Stromal cell of bone marrow (primary cell): ENCODE measurements at regions not wholly inside any gene's neighbourhood (a gene's known extent, or its start where the extent isn't known, plus 50 kb on each side); places are given as distances from the start of the nearest gene placed in this dataset.
A peak's percentile ranks its signal among the peaks of the same experiment; 100 is the strongest.
"Not testable (repeated sequence)": the region's sequence is repeated elsewhere in the genome, so short reads cannot be mapped to it uniquely, and the experiment has no call there.

Source experiments
- DNase-seq: peaks from one replicate; pipeline ENCODE4 v3.0.0-alpha.2; 2012; ENCODE audit warnings: low read depth

- no peak for DNase-seq
These were observed 83.6 kb downstream of the PLEKHG1 start for GRCh38 chr6:150683320-150683719.

- DNase-seq = no peak
These were observed 84.5 kb downstream of the PLEKHG1 start for GRCh38 chr6:150684161-150684560.

- DNase-seq = no peak
These were observed 85.2 kb downstream of the PLEKHG1 start for GRCh38 chr6:150684714-150685459.

- no peak for DNase-seq
These were observed 86.2 kb downstream of the PLEKHG1 start for GRCh38 chr6:150685860-150686259.

- DNase-seq = no peak
These were observed 86.9 kb downstream of the PLEKHG1 start for GRCh38 chr6:150686566-150686965.

DNA sequence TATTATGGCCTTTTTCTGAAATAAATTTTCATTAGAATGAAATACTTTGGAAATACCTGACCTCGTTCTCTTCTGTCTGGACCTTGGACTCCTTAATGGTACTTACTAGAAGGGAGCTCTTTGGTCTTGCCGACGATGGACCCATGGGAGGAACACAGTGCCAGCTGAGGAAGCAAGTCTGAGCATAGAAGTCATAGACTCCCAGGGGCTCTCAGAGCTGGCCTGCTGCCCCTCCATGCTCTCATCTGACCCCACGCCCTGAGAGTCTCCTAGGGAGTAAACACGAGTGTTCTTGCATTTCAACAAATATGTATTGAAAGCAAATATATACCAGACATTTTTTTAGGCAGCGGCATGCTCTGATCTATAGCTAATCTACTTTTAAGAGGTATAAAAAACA, 87.8 kb downstream of the PLEKHG1 start:
- DNase-seq = no peak

GRCh38 chr6:150689900-150690590, 90.4 kb downstream of the PLEKHG1 start:
- DNase-seq = no peak

DNA sequence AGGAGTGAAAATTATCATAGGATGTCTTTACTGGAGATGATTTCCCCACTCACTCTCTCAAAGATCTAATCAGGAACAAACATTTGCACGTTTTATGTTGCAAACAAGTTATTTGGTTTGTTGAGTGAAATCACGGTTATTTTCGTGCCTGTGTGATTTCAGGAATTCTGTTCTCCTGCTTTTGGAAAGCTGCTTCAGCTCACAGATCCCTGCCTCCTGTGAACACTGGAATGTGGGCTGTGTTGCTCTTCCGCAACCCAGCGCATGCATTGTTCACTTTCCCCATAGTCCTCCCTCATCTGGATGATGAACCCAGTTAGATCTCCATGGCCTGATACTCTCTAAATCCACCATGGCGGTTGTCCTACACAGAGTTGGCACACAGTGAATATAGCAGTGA, 91.0 kb downstream of the PLEKHG1 start:
- DNase-seq = no peak

- no peak for DNase-seq
These were observed 91.8 kb downstream of the PLEKHG1 start for GRCh38 chr6:150691463-150691862.

DNA sequence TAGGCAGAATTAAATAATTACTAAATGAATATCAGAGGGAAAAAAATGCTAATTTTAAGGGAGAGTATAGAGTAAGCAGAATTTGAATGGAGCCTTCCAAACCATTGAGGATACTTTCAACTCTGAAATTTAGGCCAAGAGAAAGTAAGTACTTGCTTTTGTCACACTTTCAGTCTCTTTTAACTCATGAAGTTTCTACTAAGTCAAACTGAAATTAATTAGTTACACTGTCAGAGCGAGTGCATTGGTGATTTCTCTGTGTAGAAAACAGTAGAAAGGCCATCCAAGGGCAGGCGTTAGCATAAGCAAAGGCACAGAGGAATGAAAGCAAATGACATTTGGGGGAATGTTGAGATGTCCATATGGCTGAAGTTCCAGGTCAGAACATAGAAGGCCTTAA, 92.9 kb downstream of the PLEKHG1 start:
- no peak for DNase-seq

DNA sequence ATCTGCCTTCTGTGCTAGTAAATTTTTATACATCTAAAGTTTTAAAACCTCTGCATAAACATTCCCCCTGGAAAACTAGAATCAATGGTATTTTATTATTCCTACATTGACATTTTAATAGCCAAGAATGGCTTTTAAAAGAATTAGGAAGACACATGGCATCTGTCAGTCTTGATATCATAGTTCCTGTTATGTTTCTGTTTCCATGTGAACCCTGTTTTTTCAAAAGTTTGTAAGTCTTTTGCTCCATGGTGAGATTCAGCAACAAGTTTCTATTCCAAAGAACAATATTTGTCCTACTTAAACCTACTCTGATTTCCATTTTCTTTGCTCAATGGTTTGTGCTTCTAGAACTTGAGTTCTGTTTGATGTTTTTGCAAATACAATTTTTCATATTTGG, 95.2 kb downstream of the PLEKHG1 start:
- no peak for DNase-seq

GRCh38 chr6:150695652-150696051, 96.0 kb downstream of the PLEKHG1 start:
- DNase-seq = no peak

DNA sequence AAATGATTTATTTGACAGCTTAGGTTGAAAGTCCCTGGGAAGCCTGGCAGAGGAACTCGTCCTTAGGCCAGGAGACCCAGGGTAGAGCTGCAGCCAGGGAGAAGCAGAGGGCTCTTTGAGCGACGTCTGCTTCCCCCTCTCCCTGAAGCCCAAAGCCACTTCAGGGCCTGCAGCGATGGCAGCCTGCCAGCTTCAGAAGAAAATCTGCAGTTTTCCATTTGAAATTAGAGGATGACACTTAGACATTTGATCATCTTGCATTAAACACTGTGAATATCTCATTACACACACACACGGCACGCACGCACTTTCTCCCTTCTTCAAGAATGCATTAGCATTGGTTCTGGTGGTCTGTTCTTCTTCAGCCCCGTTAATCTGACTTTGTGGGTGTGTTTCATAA, 96.5 kb downstream of the PLEKHG1 start:
- no peak for DNase-seq

GRCh38 chr6:150696918-150697317, 97.2 kb downstream of the PLEKHG1 start:
- not testable (repeated sequence) for DNase-seq

DNA sequence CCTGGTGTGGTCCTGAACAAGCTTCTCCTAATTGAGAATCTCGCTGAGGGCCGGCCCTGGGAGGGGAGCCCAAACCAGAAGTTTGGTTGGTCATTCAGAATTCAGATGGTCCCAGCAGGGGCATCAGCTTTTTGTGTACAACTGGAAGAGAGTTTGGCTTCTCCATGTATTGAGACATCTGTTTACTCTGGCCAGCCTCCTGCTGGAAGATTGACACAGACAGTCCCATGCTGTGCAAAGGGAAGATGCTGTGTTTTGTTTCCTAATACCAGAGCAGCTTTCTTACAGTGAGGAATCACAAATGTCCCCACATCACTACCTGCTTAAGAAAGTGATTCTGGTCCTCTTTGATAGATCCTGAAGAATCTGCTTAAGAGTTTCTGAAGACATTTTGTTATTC, 97.8 kb downstream of the PLEKHG1 start:
- DNase-seq = peak; percentile 9

- DNase-seq = no peak
These were observed 98.7 kb downstream of the PLEKHG1 start for GRCh38 chr6:150698391-150698790.

- no peak for DNase-seq
These were observed 103.0 kb downstream of the PLEKHG1 start for GRCh38 chr6:150702675-150703074.

DNA sequence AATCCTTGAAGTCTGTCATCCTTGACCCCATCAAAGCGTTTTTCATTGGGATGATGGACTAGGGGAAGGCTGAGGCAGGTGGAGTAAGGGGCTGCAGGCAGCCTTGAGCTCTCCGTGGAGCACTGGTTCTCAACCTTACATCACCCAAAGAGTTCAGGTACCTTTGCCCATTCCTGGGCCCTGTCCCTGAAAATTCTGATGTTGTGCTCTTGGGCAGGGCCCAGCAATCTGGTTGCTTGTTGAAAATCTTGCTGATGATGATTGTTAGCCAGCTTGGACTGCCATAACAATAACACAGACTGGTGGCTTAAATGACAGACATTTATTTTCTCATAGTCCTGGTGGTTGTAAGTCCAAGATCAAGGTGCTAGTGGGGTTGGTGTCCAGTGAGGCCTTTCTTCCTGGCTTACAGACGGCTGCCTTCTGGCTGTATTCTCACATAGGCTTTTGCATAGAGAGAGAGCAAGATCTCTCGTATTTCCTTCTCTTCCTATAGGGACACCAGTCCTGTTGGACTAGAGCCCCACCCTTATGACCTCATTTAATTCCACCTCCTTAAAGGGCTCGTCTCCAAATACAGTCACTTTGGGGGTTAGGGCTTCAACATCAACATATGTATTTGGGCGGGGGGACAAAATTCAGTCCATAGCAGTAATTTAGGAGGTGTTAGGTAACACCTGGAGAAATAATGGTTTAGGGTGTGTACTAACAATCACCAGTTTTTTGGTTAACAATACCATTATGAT, 104.9 kb downstream of the PLEKHG1 start:
- DNase-seq = no peak

DNA sequence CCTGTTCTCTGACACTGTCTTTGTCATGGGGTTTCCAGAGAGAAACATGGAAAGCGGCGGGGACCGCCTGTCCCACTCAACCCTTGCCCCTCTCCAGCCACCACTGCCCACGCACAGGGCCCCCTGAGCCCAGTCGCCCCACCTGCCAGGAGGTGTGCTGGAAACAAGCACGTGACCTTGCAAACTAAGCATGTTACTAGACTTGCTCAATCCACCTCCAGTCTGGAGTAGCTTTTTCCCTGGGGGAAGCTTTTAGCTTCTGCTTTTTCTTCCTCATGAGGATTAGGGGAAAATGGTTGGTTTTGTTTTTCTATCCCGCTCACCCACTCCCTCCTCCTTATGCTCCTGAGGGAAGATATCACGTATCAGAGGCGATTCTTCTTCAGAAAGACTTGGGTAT, 105.7 kb downstream of the PLEKHG1 start:
- no peak for DNase-seq

- DNase-seq = no peak
These were observed 110.6 kb downstream of the PLEKHG1 start for GRCh38 chr6:150710236-150710635.

GRCh38 chr6:150711061-150711460, 111.4 kb downstream of the PLEKHG1 start:
- DNase-seq = no peak

DNA sequence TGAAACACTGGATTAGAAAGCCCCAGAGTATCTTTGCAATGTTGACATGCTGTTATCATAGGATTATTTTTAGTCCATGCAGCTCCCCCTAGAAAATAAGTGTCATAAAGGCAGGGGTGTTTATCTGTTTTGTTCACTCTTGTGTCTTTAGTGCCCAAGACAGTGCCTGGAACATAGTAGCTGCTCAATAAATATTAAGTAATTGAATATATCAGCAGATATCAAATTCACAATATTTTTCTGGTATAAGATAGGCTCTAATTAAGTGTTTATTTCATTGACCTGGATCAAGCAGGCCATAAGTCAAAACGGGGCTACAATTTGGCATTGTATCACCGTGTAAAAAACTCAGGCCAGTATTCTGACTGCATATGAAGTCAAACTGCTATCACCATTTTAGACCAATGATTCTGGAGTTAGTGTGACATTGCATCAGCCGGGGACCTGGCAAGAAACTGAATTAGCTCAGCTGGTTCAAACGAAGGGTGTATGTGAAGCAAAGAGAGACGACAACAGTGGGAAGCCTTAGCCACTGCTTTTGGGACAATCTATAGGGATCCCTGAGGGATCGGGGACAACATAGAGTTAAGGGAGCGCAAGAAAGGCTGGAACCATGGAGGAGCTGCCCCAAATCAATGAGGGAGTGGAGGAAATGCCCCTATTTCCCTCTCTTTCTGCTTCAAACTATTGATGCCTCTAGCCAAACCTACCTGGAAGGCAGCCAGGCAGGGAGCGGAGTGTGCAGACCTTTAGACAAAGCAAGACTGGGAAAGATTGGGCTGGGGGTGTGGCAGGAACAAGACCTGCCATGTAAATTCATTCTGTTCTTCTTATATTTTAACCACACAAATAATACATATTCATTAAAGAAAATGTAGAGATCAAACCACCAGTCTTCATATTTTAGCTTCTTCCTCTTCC, 112.2 kb downstream of the PLEKHG1 start:
- no peak for DNase-seq
